HUES6 (cell line): ENCODE measurements at regions not wholly inside any gene's neighbourhood (a gene's known extent, or its start where the extent isn't known, plus 50 kb on each side); places are given as distances from the start of the nearest gene placed in this dataset.

ENCODE experiments used
- H3K27ac ChIP-seq: 2 replicates; pipeline ENCODE4 v1.7.0; 2013; ENCODE audit warnings: low read depth, mild to moderate bottlenecking, low read length, inconsistent platforms
- H3K27me3 ChIP-seq: 2 replicates; pipeline ENCODE4 v1.6.1; 2013; ENCODE audit warnings: low read length; ENCODE audit not compliant: control insufficient read depth, insufficient read depth
- H3K36me3 ChIP-seq: 2 replicates; pipeline ENCODE4 v1.6.1; 2013; ENCODE audit warnings: low read length; ENCODE audit not compliant: control insufficient read depth, insufficient read depth
- H3K4me1 ChIP-seq: 2 replicates; pipeline ENCODE4 v1.6.1; 2013; ENCODE audit warnings: low read length; ENCODE audit not compliant: control insufficient read depth, insufficient read depth
- H3K4me3 ChIP-seq: 2 replicates; pipeline ENCODE4 v1.5.1; 2013; ENCODE audit warnings: low read depth, low read length
- H3K9ac ChIP-seq: one replicate; pipeline ENCODE4 v1.6.1; 2013; ENCODE audit warnings: mild to moderate bottlenecking, low read length
- H3K9me3 ChIP-seq: 2 replicates; pipeline ENCODE4 v1.6.1; 2013; ENCODE audit warnings: low read depth, low read length; ENCODE audit not compliant: control insufficient read depth, insufficient read depth

GRCh38 chr3:158882445-158882844 is 80.6 kb downstream of the MFSD1 start:
- Histone ChIP-seq H3K9ac (no peak overlapping the region), H3K9me3 (peaks cover 5% of the 10 kb centered on the region; the same call in 1 of the 2 replicates), H3K27me3 (no peaks in the 10 kb centered on the region), H3K4me1 (no peaks in the 10 kb centered on the region), H3K4me3 (no peak overlapping the region), H3K36me3 (no peaks in the 10 kb centered on the region), H3K27ac (no peak overlapping the region)

- H3K27ac ChIP-seq, result no peak overlapping the region
- H3K4me1 ChIP-seq, result no peaks in the 10 kb centered on the region
- no peak overlapping the region for H3K4me3 ChIP-seq
- H3K36me3 ChIP-seq, result no peaks in the 10 kb centered on the region
- H3K9me3 ChIP-seq, result no peaks in the 10 kb centered on the region
- H3K27me3 ChIP-seq, result peaks cover 12% of the 10 kb centered on the region; the same call in 1 of the 2 replicates
- no peak overlapping the region for H3K9ac ChIP-seq
These were observed 94.9 kb downstream of the MFSD1 start for GRCh38 chr3:158896729-158897128.

GRCh38 chr3:158906749-158907148 is 104.9 kb downstream of the MFSD1 start:
- Histone ChIP-seq H3K9ac (no peak overlapping the region), H3K4me1 (no peaks in the 10 kb centered on the region), H3K27me3 (no peaks in the 10 kb centered on the region), H3K9me3 (no peaks in the 10 kb centered on the region), H3K36me3 (no peaks in the 10 kb centered on the region), H3K27ac (no peak overlapping the region), H3K4me3 (no peak overlapping the region)

GRCh38 chr3:158908187-158908734 is 106.4 kb downstream of the MFSD1 start:
- H3K4me3 ChIP-seq, result no peak overlapping the region

GRCh38 chr3:158909870-158910269 is 108.0 kb downstream of the MFSD1 start:
- H3K27me3 ChIP-seq, result no peaks in the 10 kb centered on the region
- no peaks in the 10 kb centered on the region for H3K36me3 ChIP-seq
- no peak overlapping the region for H3K9ac ChIP-seq
- no peak overlapping the region for H3K4me3 ChIP-seq
- no peak overlapping the region for H3K27ac ChIP-seq
- no peaks in the 10 kb centered on the region for H3K9me3 ChIP-seq
- no peaks in the 10 kb centered on the region for H3K4me1 ChIP-seq

More at GRCh38 chr3:158908187-158908734, 106.4 kb downstream of the MFSD1 start:
- no peak overlapping the region for H3K27ac ChIP-seq
- H3K9me3 ChIP-seq, result no peaks in the 10 kb centered on the region
- H3K36me3 ChIP-seq, result no peaks in the 10 kb centered on the region
- no peak overlapping the region for H3K9ac ChIP-seq
- H3K27me3 ChIP-seq, result no peaks in the 10 kb centered on the region
- no peaks in the 10 kb centered on the region for H3K4me1 ChIP-seq

GRCh38 chr3:158911586-158911985 is 109.7 kb downstream of the MFSD1 start:
- no peaks in the 10 kb centered on the region for H3K4me1 ChIP-seq
- H3K9me3 ChIP-seq, result no peaks in the 10 kb centered on the region
- no peak overlapping the region for H3K9ac ChIP-seq
- no peak overlapping the region for H3K4me3 ChIP-seq
- no peak overlapping the region for H3K27ac ChIP-seq
- H3K36me3 ChIP-seq, result no peaks in the 10 kb centered on the region
- H3K27me3 ChIP-seq, result no peaks in the 10 kb centered on the region

GRCh38 chr3:158912188-158912587 is 110.3 kb downstream of the MFSD1 start:
- no peaks in the 10 kb centered on the region for H3K36me3 ChIP-seq
- no peaks in the 10 kb centered on the region for H3K4me1 ChIP-seq
- H3K27me3 ChIP-seq, result no peaks in the 10 kb centered on the region
- H3K27ac ChIP-seq, result no peak overlapping the region
- no peak overlapping the region for H3K4me3 ChIP-seq
- no peak overlapping the region for H3K9ac ChIP-seq
- H3K9me3 ChIP-seq, result no peaks in the 10 kb centered on the region

- no peaks in the 10 kb centered on the region for H3K9me3 ChIP-seq
- no peak overlapping the region for H3K27ac ChIP-seq
- no peak overlapping the region for H3K4me3 ChIP-seq
- H3K4me1 ChIP-seq, result no peaks in the 10 kb centered on the region
- H3K36me3 ChIP-seq, result no peaks in the 10 kb centered on the region
- H3K27me3 ChIP-seq, result no peaks in the 10 kb centered on the region
- no peak overlapping the region for H3K9ac ChIP-seq
These were observed 110.8 kb downstream of the MFSD1 start for GRCh38 chr3:158912621-158913020.

- no peak overlapping the region for H3K4me3 ChIP-seq
- H3K4me1 ChIP-seq, result no peaks in the 10 kb centered on the region
- no peak overlapping the region for H3K27ac ChIP-seq
- H3K9me3 ChIP-seq, result no peaks in the 10 kb centered on the region
- H3K27me3 ChIP-seq, result no peaks in the 10 kb centered on the region
- H3K9ac ChIP-seq, result no peak overlapping the region
- no peaks in the 10 kb centered on the region for H3K36me3 ChIP-seq
These were observed 114.3 kb downstream of the MFSD1 start for GRCh38 chr3:158916111-158916510.

- no peaks in the 10 kb centered on the region for H3K36me3 ChIP-seq
These were observed 116.2 kb downstream of the MFSD1 start for GRCh38 chr3:158918008-158918407.

GRCh38 chr3:158918451-158918850 is 116.6 kb downstream of the MFSD1 start:
- H3K27ac ChIP-seq, result no peak overlapping the region
- no peaks in the 10 kb centered on the region for H3K4me1 ChIP-seq
- no peaks in the 10 kb centered on the region for H3K27me3 ChIP-seq
- H3K9me3 ChIP-seq, result no peaks in the 10 kb centered on the region
- H3K36me3 ChIP-seq, result no peaks in the 10 kb centered on the region
- H3K9ac ChIP-seq, result no peak overlapping the region
- no peak overlapping the region for H3K4me3 ChIP-seq

More at GRCh38 chr3:158918008-158918407, 116.2 kb downstream of the MFSD1 start:
- Histone ChIP-seq H3K9me3 (no peaks in the 10 kb centered on the region), H3K27ac (no peak overlapping the region), H3K9ac (no peak overlapping the region), H3K4me1 (no peaks in the 10 kb centered on the region), H3K27me3 (no peaks in the 10 kb centered on the region), H3K4me3 (no peak overlapping the region)

- H3K9ac ChIP-seq, result no peak overlapping the region
- no peaks in the 10 kb centered on the region for H3K9me3 ChIP-seq
- H3K36me3 ChIP-seq, result no peaks in the 10 kb centered on the region
- H3K4me1 ChIP-seq, result no peaks in the 10 kb centered on the region
- H3K27ac ChIP-seq, result no peak overlapping the region
- no peaks in the 10 kb centered on the region for H3K27me3 ChIP-seq
- no peak overlapping the region for H3K4me3 ChIP-seq
These were observed 118.5 kb downstream of the MFSD1 start for GRCh38 chr3:158920371-158920770.
